ENCODE measurements at regions not wholly inside any gene's neighbourhood (a gene's known extent, or its start where the extent isn't known, plus 50 kb on each side); places are given as distances from the start of the nearest gene placed in this dataset.

DNA sequence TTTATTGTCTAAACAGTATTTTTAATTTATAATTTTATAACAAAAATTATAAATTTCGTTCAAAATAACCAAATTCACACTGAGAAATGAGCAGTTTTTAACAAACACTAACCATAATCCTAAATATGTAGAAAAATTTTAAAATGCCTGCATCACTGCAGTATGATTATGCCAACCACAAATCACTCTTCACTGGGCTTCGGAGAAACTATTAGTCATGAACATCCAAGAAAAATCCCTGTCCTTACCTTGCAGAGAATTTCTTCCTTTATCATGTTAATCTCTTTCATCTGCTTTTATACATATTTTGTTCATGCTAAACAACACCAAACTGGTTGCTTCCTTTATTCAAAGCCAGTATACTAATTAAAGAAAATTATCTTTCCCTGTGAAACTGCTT, 511.0 kb upstream of the ALCAM start:
- TF ChIP-seq, protein P1, sequence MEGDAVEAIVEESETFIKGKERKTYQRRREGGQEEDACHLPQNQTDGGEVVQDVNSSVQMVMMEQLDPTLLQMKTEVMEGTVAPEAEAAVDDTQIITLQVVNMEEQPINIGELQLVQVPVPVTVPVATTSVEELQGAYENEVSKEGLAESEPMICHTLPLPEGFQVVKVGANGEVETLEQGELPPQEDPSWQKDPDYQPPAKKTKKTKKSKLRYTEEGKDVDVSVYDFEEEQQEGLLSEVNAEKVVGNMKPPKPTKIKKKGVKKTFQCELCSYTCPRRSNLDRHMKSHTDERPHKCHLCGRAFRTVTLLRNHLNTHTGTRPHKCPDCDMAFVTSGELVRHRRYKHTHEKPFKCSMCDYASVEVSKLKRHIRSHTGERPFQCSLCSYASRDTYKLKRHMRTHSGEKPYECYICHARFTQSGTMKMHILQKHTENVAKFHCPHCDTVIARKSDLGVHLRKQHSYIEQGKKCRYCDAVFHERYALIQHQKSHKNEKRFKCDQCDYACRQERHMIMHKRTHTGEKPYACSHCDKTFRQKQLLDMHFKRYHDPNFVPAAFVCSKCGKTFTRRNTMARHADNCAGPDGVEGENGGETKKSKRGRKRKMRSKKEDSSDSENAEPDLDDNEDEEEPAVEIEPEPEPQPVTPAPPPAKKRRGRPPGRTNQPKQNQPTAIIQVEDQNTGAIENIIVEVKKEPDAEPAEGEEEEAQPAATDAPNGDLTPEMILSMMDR (IDR thresholded peaks at IDR 0.05; ENCODE audit: low read length), result no peak
- TF ChIP-seq EZH2phosphoT487 (IDR thresholded peaks at IDR 0.05; ENCODE audit: low read length), result no peak

All from MM.1S (cell line).